HG03354 (cell line): ENCODE measurements at regions not wholly inside any gene's neighbourhood (a gene's known extent, or its start where the extent isn't known, plus 50 kb on each side); places are given as distances from the start of the nearest gene placed in this dataset.
"Not testable (repeated sequence)": the region's sequence is repeated elsewhere in the genome, so short reads cannot be mapped to it uniquely, and the experiment has no call there.

Source experiments
- ATAC-seq: cut with Tn5 transposase; IDR thresholded peaks from one replicate; pipeline ENCODE4 v1.9.1; 2021; ENCODE audit warnings: mild to moderate bottlenecking; ENCODE audit not compliant: unreplicated experiment, poor library complexity, severe bottlenecking

DNA sequence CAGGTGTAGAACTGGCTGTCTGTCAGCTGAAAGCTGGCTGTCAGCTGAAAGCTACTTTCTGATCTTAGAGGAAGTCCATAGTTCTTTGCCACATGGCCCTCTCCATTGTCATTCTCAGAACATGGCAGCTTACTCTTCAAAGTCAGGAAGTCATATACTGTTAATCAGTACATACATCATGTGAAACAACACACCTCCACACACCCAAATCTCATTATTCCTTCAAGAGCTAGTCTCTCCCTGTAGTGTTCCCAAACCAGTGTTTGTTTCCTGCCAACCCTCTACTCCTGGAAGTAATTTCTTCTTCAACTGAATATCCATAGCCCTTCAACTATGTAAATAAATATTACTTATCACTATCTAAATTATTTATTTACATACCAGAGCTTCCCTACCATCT lies 58.9 kb downstream of the OR5AK2 start:
- ATAC-seq = no peak

DNA sequence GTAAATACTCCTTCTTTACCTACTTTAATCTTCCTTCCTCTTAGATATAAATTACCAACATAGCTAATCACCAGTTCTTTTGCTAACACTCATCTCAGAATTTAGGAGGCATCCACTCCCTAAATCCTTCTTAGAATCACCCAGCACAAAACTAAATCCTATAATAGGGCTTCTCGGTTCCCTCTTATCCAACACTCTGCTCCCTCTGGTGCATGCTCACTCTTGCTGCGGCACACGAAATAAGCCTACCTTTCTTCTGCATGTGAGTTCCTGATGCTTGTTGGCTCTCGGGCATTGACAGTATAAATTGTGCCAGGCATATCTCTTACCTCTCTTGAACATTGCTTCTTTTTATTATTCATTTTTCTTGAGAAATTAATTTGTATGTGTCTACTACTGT lies 61.0 kb downstream of the OR5AK2 start:
- ATAC-seq = no peak

DNA sequence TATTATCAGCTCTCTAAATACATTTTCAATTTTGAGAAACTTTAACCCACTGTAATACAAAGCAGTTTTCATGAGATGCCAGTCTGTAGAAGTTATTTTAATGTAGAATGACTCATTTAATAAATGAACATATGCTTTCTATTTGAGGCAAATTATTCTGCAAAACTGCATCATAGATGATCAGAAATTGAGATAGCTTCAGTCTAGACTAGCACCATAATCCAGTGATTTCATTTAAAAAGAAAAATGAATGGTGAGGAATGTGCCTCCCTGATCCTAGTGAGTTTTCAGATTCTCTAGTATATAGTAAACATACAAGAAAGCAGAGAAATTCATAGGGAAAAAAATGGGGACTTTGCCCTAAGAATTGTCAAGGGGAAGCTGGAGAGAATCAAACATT lies 66.1 kb downstream of the OR5AK2 start:
- ATAC-seq = no peak

DNA sequence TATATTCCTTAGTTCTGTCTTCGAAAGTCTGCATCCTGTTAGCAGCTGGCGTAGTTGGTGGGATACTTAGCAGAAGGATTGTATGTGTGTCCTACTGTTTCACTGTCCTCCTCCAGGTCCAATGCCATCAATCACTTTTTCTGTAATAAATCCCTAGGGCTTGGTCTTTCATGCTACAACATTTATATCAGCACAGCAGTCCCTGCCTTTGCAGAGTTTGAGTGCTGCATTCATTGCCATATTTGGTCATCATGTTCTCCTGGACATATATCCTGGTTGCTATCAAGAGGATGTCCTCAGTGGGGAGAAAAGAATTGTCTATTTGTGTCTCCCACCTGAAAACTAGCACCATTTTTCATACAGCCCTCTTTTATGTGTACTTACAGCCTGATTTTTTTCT lies 67.0 kb downstream of the OR5AK2 start:
- ATAC-seq = no peak

DNA sequence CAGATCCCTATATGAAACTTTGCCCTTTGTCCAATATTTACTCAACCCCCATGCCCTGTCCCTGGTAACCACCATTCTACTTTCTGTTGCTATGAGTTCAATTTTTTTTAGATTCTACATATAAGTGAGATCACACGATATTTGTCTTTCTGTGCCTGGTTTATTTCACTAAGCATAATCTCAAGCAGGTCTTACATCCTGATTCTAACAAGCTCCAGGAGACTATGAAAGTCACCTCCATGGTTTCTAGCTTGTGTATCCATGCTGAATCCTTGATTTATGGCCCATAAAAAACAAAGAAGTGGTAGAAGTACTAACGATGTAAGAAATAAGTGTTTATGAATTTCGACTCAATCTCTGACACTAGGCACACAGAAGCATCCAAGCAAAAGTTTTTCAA lies 68.0 kb downstream of the OR5AK2 start:
- no peak for ATAC-seq

DNA sequence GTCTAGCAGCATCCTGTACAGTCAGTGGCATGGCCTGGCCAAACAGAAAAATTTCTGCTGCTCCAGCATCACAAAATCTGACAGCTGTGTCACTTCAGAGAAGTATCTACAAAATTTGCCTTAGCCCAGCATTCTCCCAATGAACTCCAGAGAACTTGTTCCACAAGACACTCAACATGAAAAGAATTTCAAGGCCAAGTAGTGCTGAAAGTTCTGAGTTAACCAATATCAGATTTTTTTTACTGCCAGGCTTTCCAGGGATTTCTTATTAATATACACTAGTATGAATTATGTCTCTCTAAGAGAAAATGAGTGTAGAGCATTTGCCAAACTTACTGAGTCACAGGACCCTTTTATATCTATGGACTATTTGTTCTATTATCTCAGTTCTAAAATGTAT lies 68.8 kb downstream of the OR5AK2 start:
- ATAC-seq = no peak

DNA sequence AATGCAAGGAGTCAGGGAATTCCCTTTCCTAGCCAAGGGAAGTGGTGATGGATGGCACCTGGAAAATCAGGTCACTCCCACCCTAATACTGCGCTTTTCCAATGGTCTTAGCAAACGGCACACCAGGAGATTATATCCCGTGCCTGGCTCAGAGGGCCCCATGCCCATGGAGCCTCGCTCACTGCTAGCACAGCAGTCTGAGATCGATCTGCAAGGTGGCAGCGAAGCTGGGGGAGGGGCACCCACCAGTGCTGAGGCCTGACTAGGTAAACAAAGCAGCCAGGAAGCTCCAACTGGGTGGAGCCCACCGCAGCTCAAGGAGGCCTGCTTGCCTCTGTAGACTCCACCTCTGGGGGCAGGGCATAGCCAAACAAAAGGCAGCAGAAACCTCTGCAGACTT lies 74.2 kb downstream of the OR5AK2 start:
- ATAC-seq = not testable (repeated sequence)

DNA sequence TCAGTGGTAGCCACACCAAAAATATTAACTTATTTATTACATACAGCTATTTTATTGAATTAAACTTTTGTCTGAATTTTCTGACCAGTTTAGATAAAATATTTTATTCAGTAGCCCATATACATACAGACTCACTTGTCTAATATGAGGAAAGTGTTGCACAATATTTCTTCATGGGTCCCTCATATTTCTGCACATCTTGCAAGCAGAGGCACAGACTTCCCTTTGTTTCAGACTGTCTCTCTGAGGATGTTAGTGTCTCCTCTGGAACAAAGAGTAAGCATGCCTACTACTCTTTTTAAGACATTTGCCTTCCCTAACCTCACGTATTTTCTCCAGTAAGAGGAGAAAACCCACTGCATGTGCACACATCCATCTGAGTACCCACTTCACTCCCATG lies 81.2 kb downstream of the OR5AK2 start:
- no peak for ATAC-seq

DNA sequence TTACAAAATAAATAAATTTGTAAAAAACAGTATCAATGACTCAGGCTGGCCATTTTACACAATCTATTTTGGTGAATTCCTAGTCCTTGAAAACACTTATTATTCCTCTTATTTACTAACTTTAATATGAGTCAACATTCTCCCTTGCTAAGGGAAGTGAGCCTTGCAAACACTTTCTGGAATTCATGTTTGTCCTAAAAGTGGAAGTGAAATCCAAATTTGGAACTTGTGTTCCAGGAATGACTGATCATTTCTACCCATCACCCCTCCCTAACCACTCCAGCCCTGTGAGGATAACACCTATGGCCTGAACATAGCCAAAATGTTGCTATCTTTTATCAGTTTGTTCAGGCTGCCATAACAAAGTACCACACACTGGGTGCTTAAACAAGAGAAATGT lies 83.1 kb downstream of the OR5AK2 start:
- no peak for ATAC-seq

DNA sequence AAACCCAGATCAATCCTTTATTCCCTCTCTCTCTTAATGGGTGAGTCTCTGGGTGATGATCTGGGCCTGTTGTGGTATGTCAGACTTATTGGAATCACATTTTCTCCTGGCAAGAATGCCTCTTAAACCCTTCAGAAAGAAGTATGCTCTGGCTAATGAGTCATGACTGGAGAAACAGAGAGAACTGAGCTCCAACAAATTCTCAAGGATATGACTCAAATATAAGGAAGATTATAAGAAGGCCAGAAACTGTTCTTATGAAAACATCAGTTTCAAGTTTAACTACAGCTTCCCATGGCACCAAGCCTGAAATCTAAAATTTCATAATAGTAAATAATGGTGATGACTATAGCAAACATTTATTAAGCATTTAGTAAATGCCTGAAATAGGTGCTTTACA lies 83.9 kb downstream of the OR5AK2 start:
- ATAC-seq = no peak

DNA sequence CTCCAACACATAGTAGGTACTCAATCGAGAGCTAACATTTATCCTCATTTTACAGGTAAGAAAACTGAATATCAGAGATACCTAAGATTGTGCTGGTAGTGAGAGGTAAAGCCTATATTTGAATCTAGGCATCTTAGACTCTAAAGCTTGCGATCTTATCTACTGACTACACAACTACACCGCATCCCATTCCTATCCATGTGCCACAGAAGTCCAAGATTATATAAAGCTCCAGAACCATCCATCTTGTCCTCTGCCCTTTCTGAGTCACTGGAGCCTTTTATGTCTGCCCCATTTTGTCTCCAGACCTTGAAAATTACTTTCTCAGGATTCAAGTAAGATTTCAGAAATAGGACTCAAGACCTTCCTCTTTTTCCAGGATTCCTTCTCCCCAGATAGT lies 84.4 kb downstream of the OR5AK2 start:
- ATAC-seq = no peak

DNA sequence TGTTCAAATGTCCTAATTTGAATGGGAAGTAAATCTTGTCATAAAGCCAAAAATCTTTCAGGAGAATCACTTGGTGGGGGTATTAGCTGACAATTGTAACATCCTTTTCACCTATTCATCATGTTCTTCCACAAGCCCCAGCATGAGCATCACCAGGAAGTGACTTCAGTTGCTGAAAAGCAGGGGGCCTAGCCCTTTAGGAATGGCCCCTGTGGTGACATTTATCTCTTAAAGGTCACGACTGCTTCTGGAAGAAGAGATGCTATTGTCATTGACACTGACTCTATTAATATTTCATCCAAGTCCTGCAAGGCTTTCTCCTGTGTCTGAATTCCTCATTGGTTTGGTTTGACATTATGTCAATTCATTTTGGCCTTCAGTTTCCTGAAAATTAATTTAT lies 92.6 kb downstream of the OR5AK2 start:
- no peak for ATAC-seq

DNA sequence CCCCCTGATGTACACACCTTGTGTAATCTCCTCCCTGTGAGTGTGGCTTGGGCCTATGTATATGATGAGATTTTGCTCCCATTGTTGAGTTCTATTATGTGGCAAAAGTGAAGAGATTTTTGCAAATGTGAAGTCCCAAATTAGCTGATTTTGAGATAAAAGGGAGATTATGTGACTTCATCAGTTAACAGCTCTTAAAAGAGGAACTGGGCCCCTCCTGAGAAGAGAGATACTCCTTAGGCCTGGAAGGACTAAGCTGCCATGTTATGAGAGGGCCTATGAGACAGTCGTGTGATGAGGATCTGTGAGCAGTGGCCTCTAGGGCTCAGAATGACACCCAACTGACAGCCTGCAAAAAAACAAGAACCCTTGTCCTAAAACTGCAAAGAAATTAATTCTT lies 93.4 kb downstream of the OR5AK2 start:
- no peak for ATAC-seq

DNA sequence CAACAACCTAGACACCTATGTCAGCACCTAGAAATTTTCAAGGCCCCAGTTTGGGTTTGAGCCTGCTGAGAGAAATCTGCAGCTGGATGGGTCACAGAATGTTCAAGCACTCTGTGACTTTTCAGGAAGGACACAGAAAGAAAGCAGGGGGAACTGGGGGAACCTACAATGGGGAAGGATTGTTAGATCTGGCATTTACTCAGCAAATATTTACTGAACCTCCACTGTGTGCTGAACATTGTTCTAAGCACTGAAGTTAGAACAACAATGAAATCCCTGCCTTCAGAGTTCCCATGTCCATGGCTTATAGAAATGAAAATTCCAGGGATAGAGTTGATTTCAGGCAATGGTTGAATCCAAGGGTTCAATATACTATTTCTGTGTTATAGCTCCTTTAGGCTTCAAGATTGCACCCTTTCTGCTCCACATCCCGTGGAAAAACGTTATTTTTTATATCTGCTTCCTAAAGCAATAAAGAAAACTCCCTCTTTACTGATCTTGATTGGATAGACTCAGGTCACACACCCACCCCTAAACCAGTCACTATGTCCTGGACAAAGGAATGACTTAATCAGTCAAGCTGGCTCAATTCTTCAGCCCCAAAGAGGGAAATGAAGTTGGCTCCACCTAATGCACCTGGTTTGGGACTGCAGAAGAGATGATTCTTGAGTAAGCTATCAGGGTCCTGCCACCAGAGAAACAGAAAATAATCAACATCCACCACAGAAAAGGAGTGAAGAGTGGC lies 95.1 kb downstream of the OR5AK2 start:
- ATAC-seq = no peak

DNA sequence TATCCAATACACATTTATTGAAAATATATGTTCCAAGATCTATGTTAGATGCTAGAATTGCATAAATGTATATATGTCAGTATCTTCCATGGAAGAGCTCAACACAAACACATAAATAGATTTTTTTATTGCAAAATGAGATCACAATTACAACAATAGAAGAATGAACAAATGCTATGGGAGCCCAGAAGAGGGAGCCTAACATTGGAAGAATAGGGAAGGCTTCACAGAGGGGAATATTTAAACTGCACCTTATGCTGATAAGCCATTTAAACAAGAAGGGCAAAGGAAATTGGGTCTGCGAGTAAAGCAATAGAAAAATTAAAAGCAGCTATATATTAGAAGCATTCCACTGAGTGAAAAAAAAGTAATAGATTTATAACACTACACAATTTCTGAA lies 96.1 kb upstream of the LRRC55 start:
- ATAC-seq = no peak

DNA sequence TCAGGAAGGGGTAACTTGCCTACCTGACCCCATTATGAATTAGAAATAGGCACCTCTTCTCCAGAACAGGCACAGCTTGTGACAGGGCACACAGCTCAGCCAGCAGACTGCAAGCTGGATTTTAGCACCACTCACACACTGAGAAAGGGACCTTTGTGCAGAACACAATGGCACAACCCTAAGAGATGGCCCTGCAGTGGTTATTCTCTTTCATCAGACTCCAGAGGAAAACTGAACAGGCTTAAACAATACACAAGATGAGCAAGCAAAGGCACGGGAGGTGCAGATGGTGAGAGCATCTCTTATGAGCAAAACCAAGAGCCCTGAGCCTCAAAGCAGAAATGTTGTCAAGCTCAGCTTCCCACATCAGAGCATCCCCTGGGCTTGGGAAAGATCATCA lies 93.8 kb upstream of the LRRC55 start:
- ATAC-seq = no peak

DNA sequence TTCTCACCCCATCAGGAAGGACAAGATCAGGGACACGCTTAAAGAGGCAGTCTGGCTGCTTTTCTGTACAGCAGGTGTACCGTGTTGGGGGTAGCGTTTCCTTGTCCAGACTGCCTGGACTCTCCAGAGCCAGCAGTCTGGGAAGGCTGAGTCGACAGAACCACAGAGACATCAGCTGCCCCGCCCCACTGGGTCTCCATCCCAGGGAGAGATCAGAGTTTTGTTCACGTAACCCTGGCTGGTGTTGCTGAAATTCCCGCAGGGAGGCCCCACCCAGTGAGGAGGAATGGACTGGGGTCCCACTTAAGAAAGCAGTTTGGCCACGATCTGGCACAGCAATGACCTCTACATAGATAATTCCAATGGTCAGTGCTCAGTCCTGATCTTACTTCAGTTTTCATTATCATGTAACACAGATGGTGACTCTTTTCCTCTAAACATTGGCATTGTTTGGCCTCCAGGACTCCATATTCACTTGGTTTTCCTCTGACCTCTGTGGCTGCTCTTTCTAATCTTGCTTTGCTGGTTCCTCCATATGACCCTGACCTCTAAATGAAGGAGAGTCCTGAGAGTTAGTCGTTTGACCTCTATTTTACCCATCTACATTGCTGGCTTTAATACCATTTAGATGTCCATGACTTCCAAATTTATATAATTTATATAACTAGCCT lies 89.6 kb upstream of the LRRC55 start:
- ATAC-seq = no peak

DNA sequence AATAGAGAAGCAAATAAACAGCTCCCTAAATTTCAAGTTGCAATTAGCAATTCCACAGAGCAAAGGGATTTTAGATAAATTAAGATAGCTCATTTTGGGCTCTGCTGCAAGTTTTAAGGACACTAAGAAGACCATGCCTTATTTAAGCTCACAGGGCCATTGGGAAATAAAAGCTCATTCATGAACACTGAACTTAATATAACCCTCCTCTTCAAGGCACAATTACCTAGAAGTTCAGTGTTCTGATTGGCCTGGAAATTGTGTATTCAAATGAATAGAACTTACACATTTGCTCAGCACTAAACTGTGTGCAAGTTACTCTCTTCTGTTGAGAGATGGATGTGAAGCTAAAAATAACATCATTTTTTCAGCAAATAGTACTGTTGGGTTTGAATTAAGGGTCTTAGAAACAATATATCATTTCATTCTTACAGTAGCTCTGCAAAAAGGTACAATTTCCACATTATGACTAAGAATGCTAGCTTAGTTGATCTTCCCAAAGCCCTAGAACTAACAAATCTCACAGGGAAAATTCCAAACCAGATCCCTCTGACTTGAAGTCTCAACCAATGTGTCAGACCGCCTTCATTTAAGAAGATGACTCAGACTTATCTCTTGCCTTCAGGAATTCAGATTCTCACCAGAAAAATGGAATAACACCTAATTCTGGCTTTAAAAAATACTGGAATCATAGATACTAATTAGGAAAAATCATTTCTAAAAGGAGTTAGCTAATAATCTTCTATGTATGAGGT lies 87.4 kb upstream of the LRRC55 start:
- no peak for ATAC-seq

DNA sequence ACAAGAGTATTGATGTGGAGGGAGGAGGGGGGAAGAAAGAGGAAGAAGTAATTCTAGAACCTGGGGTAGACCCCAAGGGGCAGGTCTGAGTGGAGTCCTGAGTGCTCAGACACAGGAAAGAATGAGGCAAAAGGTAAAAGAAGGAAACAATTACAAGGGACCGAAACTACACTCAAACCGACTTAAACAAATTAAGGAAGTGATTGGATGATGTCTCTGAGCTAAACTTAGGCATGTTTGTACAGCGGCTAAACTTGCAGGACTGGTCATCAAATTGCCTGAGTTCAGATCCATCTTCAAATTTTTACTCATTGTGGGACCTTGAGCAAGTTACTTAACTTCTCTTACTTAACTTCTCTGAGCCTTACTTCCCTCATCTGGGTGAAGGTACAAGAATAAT lies 86.3 kb upstream of the LRRC55 start:
- no peak for ATAC-seq

DNA sequence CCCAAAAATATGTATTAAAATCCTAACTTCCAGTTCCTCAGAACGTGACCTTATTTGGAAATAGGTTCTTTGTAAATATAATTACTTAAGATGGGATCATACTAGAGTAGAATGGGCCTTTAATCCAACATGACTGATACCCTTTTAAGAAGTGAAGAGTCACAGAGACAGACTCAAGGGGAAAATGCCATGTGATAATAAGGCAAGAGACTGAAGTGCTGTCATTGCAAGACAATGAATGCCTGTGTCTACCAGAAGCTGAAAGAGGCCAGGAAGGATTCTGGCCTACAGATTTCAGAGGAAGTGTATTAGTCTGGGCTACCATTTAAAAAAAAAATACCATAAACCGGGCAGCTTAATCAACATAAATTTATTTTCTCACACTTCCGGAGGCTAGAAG lies 85.9 kb upstream of the LRRC55 start:
- ATAC-seq = no peak

DNA sequence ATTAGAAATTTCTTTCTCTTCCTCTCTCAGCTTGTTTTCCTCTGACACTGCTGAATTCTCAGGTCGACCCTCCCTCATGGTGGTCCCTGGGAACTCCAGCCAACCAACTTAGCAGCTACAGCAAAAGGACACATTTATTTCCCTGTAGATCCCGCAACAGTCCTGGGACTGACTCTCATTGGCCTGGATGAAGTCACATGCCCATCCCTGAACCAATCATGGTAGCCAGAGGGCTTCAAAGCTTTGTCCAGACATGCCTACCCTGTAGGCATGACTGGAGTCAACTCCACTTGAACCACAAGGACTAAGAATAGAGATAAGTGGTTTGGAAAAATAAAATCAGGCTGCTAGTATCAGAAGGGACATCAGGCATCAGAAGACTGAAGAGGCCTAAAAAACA lies 84.6 kb upstream of the LRRC55 start:
- ATAC-seq = no peak
